Endodermal cell (in vitro differentiated cells): ENCODE measurements at regions not wholly inside any gene's neighbourhood (a gene's known extent, or its start where the extent isn't known, plus 50 kb on each side); places are given as distances from the start of the nearest gene placed in this dataset.

ENCODE experiments used
- DNase-seq: peaks from one replicate; pipeline ENCODE4 v3.0.0-alpha.2; 2017
- H3K27ac ChIP-seq: 2 replicates; pipeline ENCODE4 v1.5.1; 2013; ENCODE audit warnings: mild to moderate bottlenecking, low read depth, low read length, moderate library complexity
- H3K27me3 ChIP-seq: 2 replicates; pipeline ENCODE4 v1.6.1; 2013; ENCODE audit warnings: mild to moderate bottlenecking, low read length, moderate library complexity; ENCODE audit not compliant: insufficient read depth, control insufficient read depth, poor library complexity, severe bottlenecking
- H3K36me3 ChIP-seq: 2 replicates; pipeline ENCODE4 v1.7.0; 2013; ENCODE audit warnings: mild to moderate bottlenecking, low read length, moderate library complexity; ENCODE audit not compliant: control insufficient read depth, insufficient read depth
- H3K4me1 ChIP-seq: one replicate; pipeline ENCODE4 v1.7.0; 2013; ENCODE audit warnings: low read length; ENCODE audit not compliant: control insufficient read depth, insufficient read depth
- H3K4me3 ChIP-seq: 2 replicates; pipeline ENCODE4 v1.5.1; 2013; ENCODE audit warnings: mild to moderate bottlenecking, low read length, moderate library complexity
- H3K9ac ChIP-seq: 2 replicates; pipeline ENCODE4 v1.6.1; 2013; ENCODE audit warnings: mild to moderate bottlenecking, low read length, moderate library complexity; ENCODE audit not compliant: poor library complexity, severe bottlenecking; ENCODE audit errors: extremely low read depth
- H3K9me3 ChIP-seq: 2 replicates; pipeline ENCODE4 v1.6.1; 2013; ENCODE audit warnings: mild to moderate bottlenecking, low read length, moderate library complexity; ENCODE audit not compliant: control insufficient read depth
- H3K27ac Mint-ChIP-seq: 2 replicates; pipeline ENCODE4 v1.8.0; 2020; ENCODE audit warnings: mixed read lengths
- H3K27me3 Mint-ChIP-seq: 2 replicates; pipeline ENCODE4 v1.8.0; 2021; ENCODE audit warnings: mild to moderate bottlenecking, mixed read lengths; ENCODE audit not compliant: insufficient read depth
- H3K36me3 Mint-ChIP-seq: 2 replicates; pipeline ENCODE4 v1.8.0; 2020; ENCODE audit warnings: low read depth, mixed read lengths
- H3K4me1 Mint-ChIP-seq: 2 replicates; pipeline ENCODE4 v1.8.0; 2020; ENCODE audit warnings: mixed read lengths
- H3K4me3 Mint-ChIP-seq: 2 replicates; pipeline ENCODE4 v1.8.0; 2020; ENCODE audit warnings: mild to moderate bottlenecking, moderate library complexity, mixed read lengths
- H3K9me3 Mint-ChIP-seq: 2 replicates; pipeline ENCODE4 v1.8.0; 2020; ENCODE audit warnings: mild to moderate bottlenecking, mixed read lengths
- CTCF ChIP-seq: fragments of 200-600 bp; sonication (generic); conservative IDR thresholded peaks from 2 replicates; pipeline ENCODE4 v1.5.0; 2021; ENCODE audit warnings: antibody characterized with exemption, mild to moderate bottlenecking
- WGBS, 2 experiments: methylation state at CpG; one replicate each; pipeline versions ENCODE4 v1.1.5 to v1.1.7; 2013; ENCODE audit warnings: missing lambda C conversion rate in 2 of 2, mixed read lengths in 1 of 2; ENCODE audit not compliant: insufficient coverage in 1 of 2, insufficient read length in 1 of 2; 5-methylcytosine and 5-hydroxymethylcytosine counted together

GRCh38 chr10:71032887-71033286, 144.5 kb upstream of the PCBD1 start:
- no peak overlapping the region for H3K9ac ChIP-seq
- Mint-ChIP-seq H3K4me3 (no peak overlapping the region), H3K9me3 (no peaks in the 10 kb centered on the region), H3K36me3 (no peaks in the 10 kb centered on the region), H3K27me3 (no peaks in the 10 kb centered on the region), H3K4me1 (no peaks in the 10 kb centered on the region), H3K27ac (no peak overlapping the region)
- H3K9me3 ChIP-seq, result no peaks in the 10 kb centered on the region
- no peak for TF ChIP-seq CTCF
- H3K27me3 ChIP-seq, result no peaks in the 10 kb centered on the region
- no peaks in the 10 kb centered on the region for H3K4me1 ChIP-seq
- no peak overlapping the region for H3K27ac ChIP-seq
- H3K36me3 ChIP-seq, result no peaks in the 10 kb centered on the region
- H3K4me3 ChIP-seq, result no peak overlapping the region
- WGBS, 2 experiments, result 80 to 93% methylated on average over 4 to 5 of the region's 5 CpGs
- DNase-seq, result no peak

- Mint-ChIP-seq H3K9me3 (no peaks in the 10 kb centered on the region), H3K36me3 (no peaks in the 10 kb centered on the region), H3K27ac (no peak overlapping the region), H3K4me3 (no peak overlapping the region), H3K27me3 (no peaks in the 10 kb centered on the region), H3K4me1 (no peaks in the 10 kb centered on the region)
- Histone ChIP-seq H3K9me3 (no peaks in the 10 kb centered on the region), H3K27ac (no peak overlapping the region), H3K4me1 (no peaks in the 10 kb centered on the region), H3K9ac (no peak overlapping the region), H3K27me3 (no peaks in the 10 kb centered on the region), H3K36me3 (no peaks in the 10 kb centered on the region), H3K4me3 (no peak overlapping the region)
- DNase-seq, result peak; percentile 72
- peak; percentile 69 for TF ChIP-seq CTCF
- WGBS, 2 experiments, result 88 to 90% methylated on average over 8 to 16 of the region's 16 CpGs
Measured at GRCh38 chr10:71033396-71033980, 145.1 kb upstream of the PCBD1 start.

GRCh38 chr10:71035511-71036296, 147.3 kb upstream of the PCBD1 start:
- no peaks in the 10 kb centered on the region for H3K36me3 ChIP-seq
- TF ChIP-seq CTCF, result no peak
- Mint-ChIP-seq H3K36me3 (no peaks in the 10 kb centered on the region), H3K27me3 (no peaks in the 10 kb centered on the region), H3K27ac (peak overlapping the region; percentile 55), H3K9me3 (no peaks in the 10 kb centered on the region), H3K4me1 (peaks cover 4% of the 10 kb centered on the region), H3K4me3 (no peak overlapping the region)
- H3K4me1 ChIP-seq, result no peaks in the 10 kb centered on the region
- no peak overlapping the region for H3K4me3 ChIP-seq
- H3K9ac ChIP-seq, result no peak overlapping the region
- WGBS, 2 experiments, result 80 to 81% methylated on average over 5 to 6 of the region's 6 CpGs
- no peak overlapping the region for H3K27ac ChIP-seq
- H3K9me3 ChIP-seq, result no peaks in the 10 kb centered on the region
- H3K27me3 ChIP-seq, result no peaks in the 10 kb centered on the region
- no peak for DNase-seq
